ENCODE measurements at regions not wholly inside any gene's neighbourhood (a gene's known extent, or its start where the extent isn't known, plus 50 kb on each side); places are given as distances from the start of the nearest gene placed in this dataset.
"Not testable (repeated sequence)": the region's sequence is repeated elsewhere in the genome, so short reads cannot be mapped to it uniquely, and the experiment has no call there.

DNA sequence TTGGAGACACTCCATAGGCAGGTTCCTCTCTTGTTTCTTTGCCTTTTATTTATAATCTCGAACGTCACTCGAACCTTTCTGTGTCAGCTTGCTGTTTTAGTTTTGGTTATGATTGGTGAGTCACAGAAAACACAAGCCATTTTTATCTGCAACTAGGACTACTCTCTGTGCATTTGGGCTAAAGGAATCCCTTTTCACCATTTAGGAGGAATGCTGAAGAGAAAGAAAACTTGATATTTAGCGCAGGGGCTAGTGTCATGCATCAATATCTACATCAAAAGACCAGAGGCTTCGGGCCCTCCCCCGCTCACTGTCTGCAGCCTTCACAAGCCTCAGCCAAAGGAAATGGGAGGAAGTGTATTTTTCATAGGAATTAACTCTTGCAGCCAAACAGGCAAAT is 507.8 kb upstream of the CITED2 start:
- DNase-seq (ENCODE audit: low read depth in 3 of 3, low spot score in 1 of 3), result no peak

DNA sequence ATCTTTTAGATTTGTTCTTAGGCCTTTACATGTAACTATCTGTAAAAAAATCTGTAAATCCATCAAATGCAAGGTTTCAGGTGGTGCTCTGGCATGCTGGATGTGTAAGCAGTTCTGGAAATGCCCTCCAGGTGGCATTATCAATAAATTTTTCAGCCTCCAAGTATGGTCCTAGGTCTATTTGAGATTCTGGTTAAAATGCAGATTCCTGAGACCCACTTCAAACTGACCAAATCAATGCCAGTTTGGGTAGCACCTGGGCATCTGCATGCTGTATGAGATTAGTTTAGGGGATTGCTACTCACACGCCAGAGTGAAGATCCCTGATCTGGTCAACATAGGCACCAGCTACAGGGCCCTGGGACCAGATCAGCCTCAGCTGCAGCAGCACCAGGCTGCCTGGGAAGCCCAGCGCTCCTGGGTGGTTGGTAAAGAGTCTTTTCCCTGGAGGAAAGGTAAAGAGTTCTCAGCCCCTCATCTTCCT is 507.3 kb upstream of the CITED2 start:
- no peak for DNase-seq (ENCODE audit: low read depth in 3 of 3, low spot score in 1 of 3)

DNA sequence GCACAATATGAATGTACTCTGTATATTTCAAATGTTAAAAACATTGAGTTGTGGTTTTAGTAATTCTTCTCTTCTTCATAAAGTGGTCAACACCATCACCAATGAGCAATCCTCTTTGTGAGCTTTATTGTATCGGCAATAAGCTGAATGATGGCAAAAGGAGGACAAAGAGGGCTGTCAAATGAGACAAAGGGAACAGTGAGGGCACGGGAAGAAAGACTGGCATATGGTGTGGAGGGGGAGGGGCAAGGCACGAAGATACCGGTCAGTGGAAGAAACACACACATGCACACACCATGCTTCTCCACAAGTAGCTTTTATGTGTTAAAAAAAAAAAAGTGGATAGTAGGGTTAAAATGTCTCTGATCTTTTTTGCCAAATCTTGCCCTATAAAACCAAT is 506.8 kb upstream of the CITED2 start:
- DNase-seq (ENCODE audit: low read depth in 3 of 3, low spot score in 1 of 3), result no peak

DNA sequence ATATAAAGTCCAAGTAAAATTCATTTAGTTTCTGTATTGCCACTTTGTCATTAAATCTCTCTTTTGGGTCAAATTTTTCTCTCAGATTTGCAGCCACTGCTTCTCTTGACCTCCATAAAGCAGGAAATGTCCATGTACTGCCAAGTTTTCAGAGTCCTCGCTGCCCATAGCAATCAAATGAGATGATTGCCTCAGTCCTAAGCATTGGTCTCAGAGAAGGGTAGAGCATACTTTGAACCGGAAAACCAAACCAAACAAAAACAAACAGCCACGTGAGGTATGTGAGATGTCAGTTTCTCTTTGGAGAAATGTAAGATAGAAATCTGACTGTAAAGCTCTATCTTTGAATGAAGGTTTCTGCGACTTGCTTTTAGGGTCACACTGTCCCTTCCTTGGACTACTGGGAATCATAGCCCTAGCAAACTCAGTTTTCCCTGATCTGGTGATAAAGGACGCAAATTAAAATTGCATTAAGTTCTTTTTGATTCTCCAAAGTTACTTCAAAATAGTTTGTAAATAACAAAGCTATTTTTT is 505.4 kb upstream of the CITED2 start:
- DNase-seq (ENCODE audit: low read depth in 3 of 3, low spot score in 1 of 3), result no peak

DNA sequence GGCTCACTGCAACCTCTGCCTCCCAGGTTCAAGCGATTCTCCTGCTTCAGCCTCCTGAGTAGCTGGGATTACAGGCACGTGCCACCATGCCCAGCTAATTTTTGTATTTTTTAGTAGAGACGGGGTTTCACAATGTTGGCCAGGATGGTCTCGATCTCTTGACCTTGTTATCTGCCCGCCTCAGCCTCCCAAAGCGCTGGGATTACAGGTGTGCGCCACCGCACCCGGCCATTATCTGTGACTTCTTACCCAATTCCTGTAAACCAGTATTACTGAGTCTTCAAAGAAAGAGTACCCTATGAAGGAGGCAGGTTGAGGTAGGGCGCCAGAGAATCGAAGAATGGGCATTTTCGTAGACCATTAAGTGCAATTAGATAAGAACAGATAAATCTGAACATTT is 504.8 kb upstream of the CITED2 start:
- not testable (repeated sequence) for DNase-seq (ENCODE audit: low read depth in 3 of 3, low spot score in 1 of 3)

DNA sequence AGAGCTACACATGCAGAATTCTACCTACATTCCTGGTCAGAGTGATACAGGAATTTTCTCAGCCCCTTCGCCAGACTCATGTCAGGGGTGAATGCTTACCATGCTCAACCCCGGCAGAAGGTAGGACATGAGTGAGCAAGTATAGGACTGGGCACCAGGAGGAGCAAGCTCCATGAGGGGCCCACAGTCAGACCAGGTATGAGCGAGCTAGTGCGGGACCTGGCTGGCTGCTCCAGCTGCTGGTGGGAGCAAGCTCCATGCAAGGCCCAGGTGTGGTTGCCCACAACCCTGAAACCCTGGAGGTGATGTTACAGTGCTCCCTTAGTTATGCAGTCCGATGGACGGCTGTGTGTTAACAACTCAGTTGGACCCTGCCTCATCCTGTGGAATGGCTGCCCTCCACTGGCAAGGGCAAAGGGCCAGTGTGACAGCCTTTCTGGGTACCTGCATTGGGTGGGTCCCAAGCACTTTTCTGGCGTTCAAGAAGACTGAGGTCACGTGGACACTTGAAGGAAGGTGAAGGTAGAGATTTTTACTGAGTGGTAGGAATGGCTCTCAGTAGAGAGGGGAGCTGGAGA is 503.5 kb upstream of the CITED2 start:
- no peak for DNase-seq (ENCODE audit: low read depth in 3 of 3, low spot score in 1 of 3)

DNA sequence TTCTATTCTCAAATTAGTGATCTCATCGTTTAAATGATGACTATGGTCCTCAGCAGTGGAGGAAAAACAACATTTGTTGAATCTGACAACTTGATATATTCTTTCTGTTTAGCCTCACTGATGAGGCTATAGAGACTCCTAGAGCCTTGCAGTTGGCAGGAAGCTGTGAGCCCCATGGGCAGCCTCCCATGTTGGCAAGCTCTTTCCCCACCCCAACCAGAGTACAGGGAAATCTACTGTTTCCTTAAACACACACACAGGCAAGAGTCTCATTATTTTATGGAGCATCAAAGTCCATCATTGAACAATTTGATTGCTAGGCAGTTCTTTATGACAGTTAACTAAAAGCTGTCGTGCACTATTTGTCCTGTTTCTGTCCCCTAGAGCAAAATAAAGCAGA is 498.2 kb upstream of the CITED2 start:
- no peak for DNase-seq (ENCODE audit: low read depth in 3 of 3, low spot score in 1 of 3)

DNA sequence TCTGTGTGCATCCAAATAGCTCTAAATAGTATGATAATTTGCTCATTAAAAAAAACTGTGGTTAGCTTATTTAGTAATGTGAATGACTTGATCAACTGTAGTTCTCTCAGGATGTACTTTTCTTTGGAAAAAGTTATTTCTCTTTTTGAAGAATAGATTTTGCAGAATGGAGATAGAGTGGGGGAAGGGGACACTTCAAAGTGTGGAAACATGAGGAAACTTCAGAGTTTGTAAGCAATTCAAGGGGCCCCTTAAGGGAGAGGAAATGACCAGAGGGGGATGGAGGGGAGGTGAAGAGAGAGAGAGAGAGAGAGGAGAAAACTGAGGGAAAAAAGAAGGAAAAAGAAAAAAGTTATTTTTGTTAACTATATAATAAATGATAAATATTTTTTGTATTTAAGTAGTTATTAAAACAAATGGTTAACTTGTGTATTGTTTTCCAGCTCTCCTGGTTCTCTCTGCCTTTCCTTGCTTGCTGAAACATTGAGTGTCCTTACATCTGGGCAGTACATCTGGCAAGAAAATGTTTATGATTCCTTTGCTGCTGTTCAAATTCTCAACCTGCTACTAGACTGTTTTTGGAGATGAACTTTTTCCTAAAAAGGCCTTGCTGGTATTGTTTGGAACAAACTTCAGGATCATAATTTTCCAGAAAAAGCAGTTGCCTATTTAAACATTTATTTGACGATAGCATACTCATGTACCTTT is 497.5 kb upstream of the CITED2 start:
- DNase-seq (ENCODE audit: low read depth in 3 of 3, low spot score in 1 of 3), result no peak

DNA sequence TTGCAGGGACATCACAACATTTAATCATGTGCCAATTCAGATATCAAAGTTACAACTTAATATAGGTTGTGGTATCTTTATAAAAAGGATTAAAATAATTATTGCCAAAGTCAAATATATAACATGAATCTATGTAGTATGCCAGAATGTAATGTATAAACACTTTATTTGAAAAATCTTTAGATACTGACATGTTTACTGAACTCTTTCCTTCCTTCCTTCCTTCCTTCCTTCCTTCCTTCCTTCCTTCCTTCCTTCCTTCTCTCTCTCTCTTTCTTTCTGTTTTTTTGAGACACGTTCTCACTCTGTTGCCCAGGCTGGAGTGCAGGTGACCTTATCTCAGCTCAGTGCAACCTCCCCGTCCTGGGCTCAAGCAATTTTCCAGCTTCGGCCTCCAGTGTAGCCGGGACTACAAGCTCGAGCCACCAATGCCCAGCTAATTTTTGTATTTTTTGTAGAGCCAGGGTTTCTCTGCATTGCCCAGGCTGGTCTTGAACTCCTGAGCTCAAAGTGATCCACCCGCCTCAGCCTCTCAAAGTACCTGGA is 496.8 kb upstream of the CITED2 start:
- DNase-seq (ENCODE audit: low read depth in 3 of 3, low spot score in 1 of 3), result no peak

DNA sequence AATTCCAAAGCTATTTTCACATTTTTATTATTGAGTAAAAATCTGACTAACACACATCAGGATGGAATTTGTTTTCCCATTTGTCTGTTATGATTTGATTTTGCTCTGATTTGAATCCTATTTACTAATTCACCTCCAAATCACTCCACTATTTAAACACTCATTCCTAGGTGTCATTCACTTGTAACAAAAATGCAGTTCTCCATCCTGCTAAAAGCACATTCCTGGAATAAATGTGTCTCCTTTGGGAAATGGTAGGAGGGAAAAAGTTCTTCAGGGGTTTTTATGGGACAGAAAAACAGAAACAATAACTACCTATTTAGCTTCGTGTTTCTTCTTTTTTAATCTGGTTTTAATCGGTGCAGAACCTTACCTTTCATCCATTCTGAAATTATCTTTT is 494.1 kb upstream of the CITED2 start:
- no peak for DNase-seq (ENCODE audit: low read depth in 3 of 3, low spot score in 1 of 3)

DNA sequence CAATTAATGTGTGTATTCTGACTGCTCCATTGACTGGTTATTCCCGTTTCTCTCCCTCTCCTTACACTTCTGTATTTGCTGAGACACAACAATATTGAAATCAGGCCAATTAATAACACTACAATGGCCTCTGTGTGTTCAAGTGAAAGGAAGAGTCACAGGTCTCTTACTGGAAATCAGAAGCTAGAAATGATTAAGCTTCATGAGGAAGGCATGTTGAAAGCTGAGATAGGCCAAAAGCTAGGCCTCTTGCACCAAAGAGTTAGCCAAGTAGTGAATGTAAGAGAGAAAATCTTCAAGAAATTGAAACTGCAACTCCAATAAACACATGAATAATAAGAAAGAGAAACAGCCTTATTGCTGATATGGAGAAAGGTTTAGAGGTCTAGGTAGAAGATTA is 489.5 kb upstream of the CITED2 start:
- no peak for DNase-seq (ENCODE audit: low read depth in 3 of 3, low spot score in 1 of 3)

DNA sequence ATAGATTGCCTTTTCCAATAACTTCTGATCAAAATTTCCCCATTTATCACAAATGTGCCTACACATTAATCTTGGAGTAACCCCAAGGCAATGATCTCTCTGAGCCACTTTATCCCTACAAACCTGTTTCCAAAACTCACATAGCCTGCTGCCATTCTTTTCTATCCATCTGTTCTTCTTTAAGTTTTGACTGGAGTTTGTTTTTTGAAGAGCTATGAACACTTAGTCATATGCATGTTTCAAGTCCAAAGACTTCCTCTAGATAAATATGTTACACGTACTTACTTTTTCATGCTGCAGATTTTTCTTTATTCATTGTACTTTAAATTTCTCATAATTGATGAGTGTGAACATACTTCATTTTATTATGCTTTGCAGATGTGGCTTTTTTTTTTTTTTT is 488.9 kb upstream of the CITED2 start:
- no peak for DNase-seq (ENCODE audit: low read depth in 3 of 3, low spot score in 1 of 3)

DNA sequence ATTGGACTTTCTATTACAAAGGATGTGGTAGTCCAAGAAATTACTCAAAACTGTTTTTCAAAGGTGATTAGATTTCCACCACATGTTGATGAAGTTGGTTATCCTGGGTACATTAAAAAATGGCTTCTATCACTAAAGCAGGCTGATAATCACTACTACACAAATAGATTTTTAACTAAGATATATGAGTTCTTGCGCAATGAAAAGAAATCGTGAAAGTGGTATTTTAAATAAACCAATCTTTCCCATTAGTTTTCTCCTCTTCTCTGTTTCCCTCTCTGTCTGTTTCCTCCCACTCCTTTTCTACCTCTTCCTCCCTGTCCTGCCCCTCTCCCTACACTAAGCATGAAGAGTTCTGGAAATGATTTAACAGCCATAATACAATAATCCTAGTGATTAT is 487.9 kb upstream of the CITED2 start:
- no peak for DNase-seq (ENCODE audit: low read depth in 3 of 3, low spot score in 1 of 3)

DNA sequence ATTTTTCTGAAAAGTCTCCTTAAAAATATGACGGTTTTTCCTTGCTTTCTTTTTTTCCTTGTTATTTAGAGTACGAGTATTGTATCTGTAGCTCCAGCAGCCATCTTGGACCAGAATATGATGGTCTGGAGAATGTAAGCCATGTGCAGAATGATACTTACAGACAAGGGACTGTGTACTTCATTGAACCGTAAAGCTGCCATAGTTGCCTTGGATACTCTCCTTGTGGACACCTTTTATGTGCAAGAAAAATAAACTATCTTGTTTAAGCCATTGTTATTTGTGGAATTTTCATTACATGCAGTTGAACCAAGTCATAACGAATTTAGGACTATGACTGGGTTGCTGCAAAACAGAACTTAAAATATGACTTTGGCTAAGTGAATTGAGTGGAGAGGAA is 485.8 kb upstream of the CITED2 start:
- no peak for DNase-seq (ENCODE audit: low read depth in 3 of 3, low spot score in 1 of 3)

DNA sequence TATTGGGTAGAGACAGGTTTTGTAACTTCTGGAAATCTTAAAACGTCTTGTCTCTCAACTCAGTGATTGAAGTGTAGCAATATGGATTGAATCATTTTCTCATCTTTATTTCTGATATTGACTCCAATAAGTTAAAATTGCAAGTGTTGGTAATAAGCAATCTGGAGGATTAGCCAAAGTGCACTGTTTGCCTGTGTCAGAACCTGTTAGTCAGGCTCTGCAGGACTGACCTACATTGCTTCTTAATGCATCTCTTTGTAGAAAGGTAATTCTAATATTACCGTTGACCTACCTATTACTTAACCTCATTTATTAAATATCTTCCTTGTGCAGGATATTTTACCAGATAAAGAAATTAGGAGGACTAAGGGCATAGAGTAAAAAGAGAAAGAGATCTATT is 484.0 kb upstream of the CITED2 start:
- no peak for DNase-seq (ENCODE audit: low read depth in 3 of 3, low spot score in 1 of 3)

DNA sequence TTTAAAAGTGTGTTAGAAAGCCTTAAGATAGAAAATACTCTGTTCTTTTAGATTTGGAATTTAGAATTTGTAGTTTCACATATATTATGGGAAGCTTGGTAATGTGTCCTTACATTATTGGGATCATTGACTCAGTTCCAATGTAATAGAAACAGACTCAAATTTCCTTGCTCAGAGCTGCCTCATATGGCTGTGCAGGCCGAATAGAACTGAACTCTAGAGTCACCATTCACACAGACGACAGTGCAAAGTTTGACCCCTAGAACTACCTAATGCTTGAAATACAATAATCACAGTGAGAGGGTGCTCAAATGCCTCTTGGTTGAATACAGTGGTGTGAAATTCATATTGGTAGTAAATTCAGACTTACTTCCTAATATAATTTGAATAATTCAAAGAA is 482.7 kb upstream of the CITED2 start:
- DNase-seq (ENCODE audit: low read depth in 3 of 3, low spot score in 1 of 3), result no peak

DNA sequence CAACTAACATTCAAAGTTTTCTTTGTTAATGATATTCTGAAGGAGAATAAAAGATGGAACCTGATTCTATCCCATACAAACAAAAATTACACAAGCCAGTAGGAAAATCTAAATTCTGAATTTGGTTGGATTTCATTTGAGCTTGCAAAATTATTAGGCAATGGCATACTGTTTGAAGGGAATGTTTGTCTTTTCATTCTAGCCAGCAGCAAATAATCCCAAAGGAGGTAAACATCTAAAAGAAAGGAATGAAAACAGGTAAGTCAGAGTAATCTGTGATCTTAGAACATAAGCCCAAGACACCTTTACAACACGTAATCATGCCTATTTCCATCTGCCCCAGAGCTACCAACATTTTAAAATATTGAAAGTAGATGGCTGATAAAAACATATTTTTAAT is 482.1 kb upstream of the CITED2 start:
- DNase-seq (ENCODE audit: low read depth in 3 of 3, low spot score in 1 of 3), result no peak

DNA sequence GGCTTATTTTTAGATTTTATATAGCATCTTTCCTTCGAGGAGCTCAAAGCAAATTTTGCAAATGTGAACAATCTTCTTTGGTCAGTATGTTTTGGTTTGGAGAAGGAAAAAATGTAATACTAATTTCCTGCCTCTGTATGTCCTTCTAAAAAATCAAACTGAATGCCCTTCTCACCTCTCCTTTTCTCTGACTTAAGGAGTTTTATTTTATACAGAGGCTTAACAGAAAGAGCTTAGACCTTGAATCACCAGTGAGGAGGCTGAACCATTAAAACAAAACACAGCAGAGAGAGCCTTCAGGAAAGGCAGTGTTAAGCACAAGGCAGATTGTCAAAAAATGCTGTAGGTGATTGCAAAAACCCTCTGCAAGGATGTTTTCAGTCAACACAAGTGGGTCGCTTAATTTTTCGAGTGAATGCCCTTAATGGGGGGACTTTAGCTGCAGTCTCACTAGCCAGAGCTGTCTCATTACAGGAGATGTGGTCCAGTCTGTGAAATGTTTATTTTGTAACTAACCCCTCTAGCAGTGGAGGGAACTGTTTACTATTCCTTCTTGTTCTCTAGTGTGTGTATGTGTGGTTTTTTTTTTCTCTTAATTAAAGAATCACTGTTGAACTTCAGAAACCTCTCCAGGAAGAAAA is 481.3 kb upstream of the CITED2 start:
- no peak for DNase-seq (ENCODE audit: low read depth in 3 of 3, low spot score in 1 of 3)

DNA sequence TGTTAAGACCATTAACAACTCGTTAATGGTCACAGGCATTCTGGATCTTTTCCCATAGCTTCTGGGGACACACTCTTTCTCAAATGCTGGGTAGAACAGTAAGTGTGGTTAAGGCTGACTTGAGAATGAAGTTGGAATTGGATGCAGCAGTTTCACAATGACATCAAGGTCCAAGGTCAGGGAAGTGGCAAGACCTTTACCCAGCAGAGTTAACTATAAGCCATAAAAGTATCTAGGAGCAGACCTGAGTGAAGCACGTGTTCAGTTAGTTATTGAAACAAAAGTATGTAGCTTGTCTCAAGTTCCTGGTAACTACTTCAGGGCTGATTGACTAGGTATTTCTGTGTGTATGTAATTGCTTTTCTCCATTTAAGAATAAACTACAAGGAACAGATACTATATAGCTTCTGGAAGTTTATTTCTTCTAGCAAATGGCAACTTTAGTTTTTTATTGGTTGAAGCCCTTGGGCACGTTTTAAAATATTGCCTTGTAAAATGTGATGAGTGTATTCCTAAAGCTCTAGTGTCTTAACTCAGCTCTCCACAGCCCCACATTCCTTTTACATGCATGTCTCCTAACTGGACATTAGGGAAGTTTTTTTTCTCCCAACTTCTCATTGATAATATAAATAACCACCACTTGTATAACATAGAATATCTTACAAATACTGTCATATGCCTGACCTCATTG is 479.0 kb upstream of the CITED2 start:
- DNase-seq (ENCODE audit: low read depth in 3 of 3, low spot score in 1 of 3), result no peak

DNA sequence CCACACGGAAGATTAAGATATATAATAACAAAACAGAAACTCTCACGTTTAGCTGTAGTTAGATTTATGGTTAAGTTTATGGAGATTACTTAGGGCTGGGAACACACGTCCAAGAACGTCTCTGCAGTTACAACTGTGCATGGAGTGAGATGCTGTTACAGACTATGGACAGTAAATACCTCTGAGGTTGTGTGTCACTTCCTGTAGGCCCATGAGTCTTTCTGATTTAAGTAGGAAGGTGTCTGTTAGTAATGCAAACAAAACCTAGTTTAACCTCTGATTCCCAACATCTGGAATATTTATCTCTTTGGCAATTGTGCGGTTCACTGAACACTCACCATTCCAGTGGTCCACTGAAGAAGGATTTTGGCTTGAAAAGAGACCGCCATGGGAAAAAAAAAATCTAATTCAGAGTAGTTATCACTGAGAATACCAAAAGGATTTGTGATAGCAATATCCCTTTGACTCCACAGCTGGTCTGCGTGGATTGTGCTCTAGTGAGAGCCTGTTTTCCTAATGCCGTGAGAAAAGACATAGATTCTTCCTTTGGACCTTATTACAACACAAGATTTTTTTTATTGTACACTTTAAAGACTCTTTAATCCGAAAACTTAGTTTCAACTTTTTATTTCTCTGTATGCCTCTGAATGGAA is 478.2 kb upstream of the CITED2 start:
- DNase-seq (ENCODE audit: low read depth in 3 of 3, low spot score in 1 of 3), result no peak

DNA sequence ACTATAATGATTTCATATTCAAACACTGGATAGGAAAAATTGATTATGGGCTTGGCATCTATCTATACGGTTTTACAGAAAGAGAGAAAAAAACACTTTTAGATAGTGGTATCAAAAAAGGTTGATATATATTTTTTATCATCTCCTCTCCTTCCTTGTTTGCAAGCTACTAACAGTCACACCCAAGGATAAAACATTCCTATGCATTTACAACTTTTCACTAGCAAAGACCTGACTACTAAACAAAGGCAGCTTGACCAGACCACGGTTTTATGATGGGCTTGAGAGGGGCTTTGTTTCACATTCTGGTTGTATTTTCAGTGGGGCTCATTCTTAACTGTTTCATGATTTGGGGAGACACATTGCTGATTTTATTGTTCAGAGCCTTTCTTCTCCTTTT is 477.6 kb upstream of the CITED2 start:
- DNase-seq (ENCODE audit: low read depth in 3 of 3, low spot score in 1 of 3), result no peak
